Astrocyte (in vitro differentiated cells and primary cell): ENCODE measurements at regions not wholly inside any gene's neighbourhood (a gene's known extent, or its start where the extent isn't known, plus 50 kb on each side); places are given as distances from the start of the nearest gene placed in this dataset.

ENCODE experiments used
- EZH2 ChIP-seq: IDR thresholded peaks from 2 replicates; pipeline ENCODE4 v1.6.1; 2012; ENCODE audit warnings: mild to moderate bottlenecking, low read length, inconsistent platforms; ENCODE audit not compliant: insufficient read depth
- TF ChIP-seq, protein P1 (sequence below): IDR thresholded peaks from 2 replicates; pipeline ENCODE4 v1.5.1; 2011; ENCODE audit warnings: low read depth, mild to moderate bottlenecking, inconsistent platforms, low read length, moderate library complexity; ENCODE audit not compliant: insufficient read depth

DNA sequence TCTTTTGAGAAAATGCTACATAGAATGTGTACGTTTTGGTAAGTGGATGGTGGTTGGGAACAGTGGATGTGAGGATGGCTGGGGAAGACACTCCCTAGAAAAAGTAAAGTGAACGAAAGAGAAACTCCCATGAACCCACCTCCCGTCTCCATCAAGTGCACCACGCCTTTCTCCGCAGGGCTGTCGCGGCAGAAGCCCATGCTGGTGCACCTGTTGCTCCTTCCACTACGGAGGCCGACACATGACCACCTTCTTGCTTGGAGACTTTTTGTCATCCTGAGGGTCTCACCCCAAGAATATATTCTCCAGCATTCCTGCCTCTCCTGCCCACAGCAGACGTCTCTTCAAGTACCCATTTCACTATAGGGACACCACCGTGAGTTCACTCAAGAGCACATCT is 630.4 kb upstream of the PFKP start:
- TF ChIP-seq, protein P1, sequence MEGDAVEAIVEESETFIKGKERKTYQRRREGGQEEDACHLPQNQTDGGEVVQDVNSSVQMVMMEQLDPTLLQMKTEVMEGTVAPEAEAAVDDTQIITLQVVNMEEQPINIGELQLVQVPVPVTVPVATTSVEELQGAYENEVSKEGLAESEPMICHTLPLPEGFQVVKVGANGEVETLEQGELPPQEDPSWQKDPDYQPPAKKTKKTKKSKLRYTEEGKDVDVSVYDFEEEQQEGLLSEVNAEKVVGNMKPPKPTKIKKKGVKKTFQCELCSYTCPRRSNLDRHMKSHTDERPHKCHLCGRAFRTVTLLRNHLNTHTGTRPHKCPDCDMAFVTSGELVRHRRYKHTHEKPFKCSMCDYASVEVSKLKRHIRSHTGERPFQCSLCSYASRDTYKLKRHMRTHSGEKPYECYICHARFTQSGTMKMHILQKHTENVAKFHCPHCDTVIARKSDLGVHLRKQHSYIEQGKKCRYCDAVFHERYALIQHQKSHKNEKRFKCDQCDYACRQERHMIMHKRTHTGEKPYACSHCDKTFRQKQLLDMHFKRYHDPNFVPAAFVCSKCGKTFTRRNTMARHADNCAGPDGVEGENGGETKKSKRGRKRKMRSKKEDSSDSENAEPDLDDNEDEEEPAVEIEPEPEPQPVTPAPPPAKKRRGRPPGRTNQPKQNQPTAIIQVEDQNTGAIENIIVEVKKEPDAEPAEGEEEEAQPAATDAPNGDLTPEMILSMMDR: no peak
- TF ChIP-seq EZH2: no peak
